A673 (cell line): ENCODE measurements at regions not wholly inside any gene's neighbourhood (a gene's known extent, or its start where the extent isn't known, plus 50 kb on each side); places are given as distances from the start of the nearest gene placed in this dataset.

Source experiments
- BruUV-seq: library from RNA; stranded (reverse); fragments of 400-500 nt; replicated peaks from 2 replicates; lab custom pipeline; 2021; lab: Mats Ljungman, UMichigan
- CTCF ChIA-PET: fragments of 300-600 bp; sonication (Branson Sonifier 250); formaldehyde crosslinking; loops from one replicate; lab custom pipeline; 2022; ENCODE audit warnings: antibody characterized with exemption; lab: Charles Lee
- POLR2A ChIA-PET: fragments of 300-600 bp; sonication (Branson Sonifier 250); formaldehyde crosslinking; loops from one replicate; lab custom pipeline; 2022; ENCODE audit warnings: antibody characterized with exemption; ENCODE audit not compliant: low non-redundant PET; lab: Charles Lee
- DNase-seq: peaks from one replicate; pipeline ENCODE4 v3.0.0-alpha.2; 2015; ENCODE audit warnings: low spot score
- H3K27ac ChIP-seq: fragments of 200-600 bp; sonication (generic); 2 replicates; pipeline ENCODE4 v1.5.1; 2016; ENCODE audit warnings: mixed run types, low read depth, mild to moderate bottlenecking, mixed read lengths, antibody characterized with exemption, low read length; ENCODE audit not compliant: poor library complexity, severe bottlenecking
- H3K27me3 ChIP-seq: fragments of 200-600 bp; sonication (generic); replicated peaks from 2 replicates; pipeline ENCODE4 v1.6.1; 2017; ENCODE audit warnings: mixed run types, low read depth, mild to moderate bottlenecking, mixed read lengths, antibody characterized with exemption, low read length; ENCODE audit not compliant: insufficient read depth, poor library complexity
- H3K36me3 ChIP-seq: fragments of 200-600 bp; sonication (generic); 2 replicates; pipeline ENCODE4 v1.6.1; 2016; ENCODE audit warnings: mixed run types, mild to moderate bottlenecking, mixed read lengths, antibody characterized with exemption, low read length; ENCODE audit not compliant: insufficient read depth, poor library complexity, severe bottlenecking
- H3K4me1 ChIP-seq: fragments of 200-600 bp; sonication (generic); 2 replicates; pipeline ENCODE4 v1.6.1; 2017; ENCODE audit warnings: mixed run types, mild to moderate bottlenecking, mixed read lengths, antibody characterized with exemption, low read length; ENCODE audit not compliant: insufficient read depth, poor library complexity, severe bottlenecking
- H3K4me3 ChIP-seq: fragments of 200-600 bp; sonication (generic); 2 replicates; pipeline ENCODE4 v1.5.1; 2016; ENCODE audit warnings: low read depth, mixed run types, mild to moderate bottlenecking, mixed read lengths, low read length; ENCODE audit not compliant: poor library complexity, severe bottlenecking
- H3K9me3 ChIP-seq: fragments of 200-600 bp; sonication (generic); 2 replicates; pipeline ENCODE4 v1.6.1; 2016; ENCODE audit warnings: mixed run types, low read depth, mild to moderate bottlenecking, mixed read lengths, antibody characterized with exemption, low read length; ENCODE audit not compliant: poor library complexity, severe bottlenecking
- CTCF ChIP-seq: fragments of 300-800, 200-600 bp; sonication (generic); conservative IDR thresholded peaks from 2 replicates; pipeline ENCODE4 v1.5.1; 2017; ENCODE audit warnings: low read depth, mild to moderate bottlenecking, antibody characterized with exemption, low read length, moderate library complexity, mixed read lengths
- EZH2 ChIP-seq: fragments of 200-600 bp; sonication (generic); IDR thresholded peaks from 2 replicates; pipeline ENCODE4 v1.6.1; 2017; ENCODE audit warnings: borderline replicate concordance, low read depth, mild to moderate bottlenecking, mixed read lengths, antibody characterized with exemption, low read length; ENCODE audit not compliant: poor library complexity, severe bottlenecking
- intact Hi-C: fragments of 100-400 bp; cut with micrococcal nuclease; formaldehyde crosslinking; loops from one replicate; pipeline ENCODE4 v1.10.0; 2022; ENCODE audit not compliant: unreplicated experiment

- no peaks in the 10 kb centered on the region for H3K4me1 ChIP-seq
- H3K36me3 ChIP-seq, result no peaks in the 10 kb centered on the region
- CTCF ChIA-PET, result no interaction called here
- H3K9me3 ChIP-seq, result no peaks in the 10 kb centered on the region
- no peak overlapping the region for H3K4me3 ChIP-seq
- intact Hi-C loops, result no loop called here
- DNase-seq, result no peak
- TF ChIP-seq CTCF, result no peak
- no peak for TF ChIP-seq EZH2
- POLR2A ChIA-PET, result no interaction called here
- no peaks in the 10 kb centered on the region for H3K27me3 ChIP-seq
- no TSS peak for BruUV-seq
- no peak overlapping the region for H3K27ac ChIP-seq
These were observed 488.0 kb upstream of the STEAP1 start for GRCh38 chr7:89666136-89666835.

GRCh38 chr7:89680161-89680560 is 474.1 kb upstream of the STEAP1 start:
- DNase-seq, result no peak
- POLR2A ChIA-PET, result no interaction called here
- H3K27ac ChIP-seq, result no peak overlapping the region
- TF ChIP-seq CTCF, result no peak
- no peak for TF ChIP-seq EZH2
- BruUV-seq, result no TSS peak
- H3K4me1 ChIP-seq, result no peaks in the 10 kb centered on the region
- H3K27me3 ChIP-seq, result no peaks in the 10 kb centered on the region
- H3K4me3 ChIP-seq, result no peak overlapping the region
- H3K9me3 ChIP-seq, result no peaks in the 10 kb centered on the region
- CTCF ChIA-PET, result no interaction called here
- H3K36me3 ChIP-seq, result no peaks in the 10 kb centered on the region
- intact Hi-C loops, result no loop called here

- DNase-seq, result no peak
- Histone ChIP-seq H3K27ac (no peak overlapping the region), H3K9me3 (no peaks in the 10 kb centered on the region), H3K36me3 (no peaks in the 10 kb centered on the region), H3K4me3 (no peak overlapping the region), H3K27me3 (no peaks in the 10 kb centered on the region), H3K4me1 (no peaks in the 10 kb centered on the region)
- TF ChIP-seq CTCF, result no peak
- no peak for TF ChIP-seq EZH2
- ChIA-PET CTCF (no interaction called here), POLR2A (no interaction called here)
- no TSS peak for BruUV-seq
- intact Hi-C loops, result no loop called here
These were observed 472.8 kb upstream of the STEAP1 start for GRCh38 chr7:89681448-89681847.
